ENCODE measurements at regions not wholly inside any gene's neighbourhood (a gene's known extent, or its start where the extent isn't known, plus 50 kb on each side); places are given as distances from the start of the nearest gene placed in this dataset.

- TF ChIP-seq CTCF (IDR thresholded peaks at IDR 0.05) (no peak), ZFX (IDR thresholded peaks at IDR 0.05; ENCODE audit: borderline replicate concordance) (no peak)
Observed at GRCh38 chr2:156005999-156006712, 326.4 kb downstream of the NR4A2 start.
